Fibroblast of lung (primary cell): ENCODE measurements at regions not wholly inside any gene's neighbourhood (a gene's known extent, or its start where the extent isn't known, plus 50 kb on each side); places are given as distances from the start of the nearest gene placed in this dataset.

Experiments used
- EZH2 ChIP-seq: IDR thresholded peaks from 2 replicates; pipeline ENCODE4 v1.5.1; 2012; ENCODE audit warnings: low read length, control low read depth, mild to moderate bottlenecking; ENCODE audit errors: missing control alignments
- TF ChIP-seq, protein P1 (sequence below), 2 donors: IDR thresholded peaks in 1 of 2; conservative IDR thresholded peaks in 1 of 2; 1 replicate in 1 of 2; 2 replicates in 1 of 2; pipeline ENCODE4 v1.5.1; 2011 to 2012; ENCODE audit warnings: low read length in 2 of 2, control low read depth in 1 of 2, inconsistent platforms in 1 of 2, low read depth in 1 of 2, mild to moderate bottlenecking in 1 of 2

DNA sequence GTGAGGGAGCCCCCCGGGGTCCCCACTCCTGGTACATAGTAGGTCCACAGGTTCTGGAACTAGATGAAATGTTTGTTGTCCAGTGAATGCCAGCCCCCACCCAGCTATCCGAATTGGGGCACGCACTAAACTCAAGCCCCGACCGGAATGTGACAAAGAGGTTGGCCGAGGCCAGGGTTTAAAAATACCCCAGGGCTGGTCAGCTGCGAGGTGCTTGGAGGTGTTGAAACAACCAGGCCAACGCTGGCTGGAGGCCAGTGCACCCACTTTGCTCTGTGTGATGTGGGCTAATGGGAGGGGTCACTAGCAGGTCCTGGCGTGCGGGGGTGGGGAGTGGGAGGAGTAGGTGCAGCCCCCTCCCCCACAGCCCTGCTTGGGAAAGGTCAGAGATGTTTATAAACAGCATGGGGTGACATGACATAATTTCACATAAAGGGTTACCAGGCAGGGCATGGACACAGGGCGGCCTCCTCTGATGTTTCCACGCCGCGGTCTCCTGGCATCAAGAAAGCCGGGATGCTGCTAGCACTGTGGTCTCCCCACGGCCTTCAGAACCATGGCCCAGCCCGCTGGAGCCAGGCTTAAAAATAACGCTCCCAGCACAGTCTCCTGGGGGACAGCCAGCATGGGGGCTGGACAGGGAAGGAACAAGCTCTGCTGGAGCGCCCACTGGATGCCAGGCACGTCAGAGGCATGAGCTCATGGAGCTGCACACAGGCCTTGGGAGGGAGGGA is 111.2 kb upstream of the PTPN1 start:
- TF ChIP-seq, protein P1, sequence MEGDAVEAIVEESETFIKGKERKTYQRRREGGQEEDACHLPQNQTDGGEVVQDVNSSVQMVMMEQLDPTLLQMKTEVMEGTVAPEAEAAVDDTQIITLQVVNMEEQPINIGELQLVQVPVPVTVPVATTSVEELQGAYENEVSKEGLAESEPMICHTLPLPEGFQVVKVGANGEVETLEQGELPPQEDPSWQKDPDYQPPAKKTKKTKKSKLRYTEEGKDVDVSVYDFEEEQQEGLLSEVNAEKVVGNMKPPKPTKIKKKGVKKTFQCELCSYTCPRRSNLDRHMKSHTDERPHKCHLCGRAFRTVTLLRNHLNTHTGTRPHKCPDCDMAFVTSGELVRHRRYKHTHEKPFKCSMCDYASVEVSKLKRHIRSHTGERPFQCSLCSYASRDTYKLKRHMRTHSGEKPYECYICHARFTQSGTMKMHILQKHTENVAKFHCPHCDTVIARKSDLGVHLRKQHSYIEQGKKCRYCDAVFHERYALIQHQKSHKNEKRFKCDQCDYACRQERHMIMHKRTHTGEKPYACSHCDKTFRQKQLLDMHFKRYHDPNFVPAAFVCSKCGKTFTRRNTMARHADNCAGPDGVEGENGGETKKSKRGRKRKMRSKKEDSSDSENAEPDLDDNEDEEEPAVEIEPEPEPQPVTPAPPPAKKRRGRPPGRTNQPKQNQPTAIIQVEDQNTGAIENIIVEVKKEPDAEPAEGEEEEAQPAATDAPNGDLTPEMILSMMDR (conservative IDR thresholded peaks at IDR 0.05 in 1 of 2, IDR thresholded peaks at IDR 0.05 in 1 of 2; ENCODE audit: low read depth in 1 of 2, low read length in 2 of 2) = no peak
- no peak for TF ChIP-seq EZH2
